ENCODE measurements at regions not wholly inside any gene's neighbourhood (a gene's known extent, or its start where the extent isn't known, plus 50 kb on each side); places are given as distances from the start of the nearest gene placed in this dataset.

GRCh38 chr3:106809041-106809440, 568.2 kb upstream of the CCDC54 start:
- no peak for DNase-seq

GRCh38 chr3:106809623-106810299, 567.5 kb upstream of the CCDC54 start:
- no peak for DNase-seq

- DNase-seq: no peak
These were observed 566.9 kb upstream of the CCDC54 start for GRCh38 chr3:106810300-106810875.

GRCh38 chr3:106811376-106811775, 565.9 kb upstream of the CCDC54 start:
- no peak for DNase-seq

GRCh38 chr3:106813742-106814141, 563.5 kb upstream of the CCDC54 start:
- DNase-seq: no peak

GRCh38 chr3:106814231-106814630, 563.0 kb upstream of the CCDC54 start:
- no peak for DNase-seq

GRCh38 chr3:106816838-106817237, 560.4 kb upstream of the CCDC54 start:
- no peak for DNase-seq

- no peak for DNase-seq
These were observed 559.5 kb upstream of the CCDC54 start for GRCh38 chr3:106817706-106818105.

- DNase-seq: no peak
These were observed 557.8 kb upstream of the CCDC54 start for GRCh38 chr3:106819440-106819839.

- no peak for DNase-seq
These were observed 556.4 kb upstream of the CCDC54 start for GRCh38 chr3:106820726-106821362.

- DNase-seq: no peak
These were observed 555.4 kb upstream of the CCDC54 start for GRCh38 chr3:106821801-106822200.

GRCh38 chr3:106822204-106822603, 555.0 kb upstream of the CCDC54 start:
- no peak for DNase-seq

GRCh38 chr3:106823701-106824100, 553.5 kb upstream of the CCDC54 start:
- no peak for DNase-seq

GRCh38 chr3:106824856-106825255, 552.4 kb upstream of the CCDC54 start:
- DNase-seq: no peak

GRCh38 chr3:106825962-106826605, 551.2 kb upstream of the CCDC54 start:
- DNase-seq: no peak

- DNase-seq: no peak
These were observed 550.4 kb upstream of the CCDC54 start for GRCh38 chr3:106826791-106827311.

GRCh38 chr3:106827515-106828213, 549.6 kb upstream of the CCDC54 start:
- DNase-seq: no peak

GRCh38 chr3:106829206-106829605, 548.0 kb upstream of the CCDC54 start:
- DNase-seq: no peak

- no peak for DNase-seq
These were observed 546.9 kb upstream of the CCDC54 start for GRCh38 chr3:106830334-106830733.

GRCh38 chr3:106836906-106837305, 540.3 kb upstream of the CCDC54 start:
- DNase-seq: no peak

GRCh38 chr3:106837616-106838015, 539.6 kb upstream of the CCDC54 start:
- DNase-seq: no peak

- no peak for DNase-seq
These were observed 537.5 kb upstream of the CCDC54 start for GRCh38 chr3:106839576-106840280.
